ENCODE measurements at regions not wholly inside any gene's neighbourhood (a gene's known extent, or its start where the extent isn't known, plus 50 kb on each side); places are given as distances from the start of the nearest gene placed in this dataset.
A peak's percentile ranks its signal among the peaks of the same experiment; 100 is the strongest.

GRCh38 chr10:88060762-88061161 lies 197.3 kb downstream of the PTEN start:
- no peak for DNase-seq (ENCODE audit: low spot score)

GRCh38 chr10:88062385-88062784 lies 199.0 kb downstream of the PTEN start:
- no peak for DNase-seq (ENCODE audit: low spot score)

GRCh38 chr10:88062798-88063472 lies 199.5 kb downstream of the PTEN start:
- no peak for DNase-seq (ENCODE audit: low spot score)

GRCh38 chr10:88063861-88064557 lies 200.6 kb downstream of the PTEN start:
- no peak for DNase-seq (ENCODE audit: low spot score)

- no peak for DNase-seq (ENCODE audit: low spot score)
Measured at GRCh38 chr10:88064608-88065382, 201.4 kb downstream of the PTEN start.

GRCh38 chr10:88065383-88066049 lies 202.1 kb downstream of the PTEN start:
- no peak for DNase-seq (ENCODE audit: low spot score)

GRCh38 chr10:88066319-88066718 lies 202.9 kb downstream of the PTEN start:
- DNase-seq (ENCODE audit: low spot score): no peak

GRCh38 chr10:88066876-88067275 lies 203.5 kb downstream of the PTEN start:
- DNase-seq (ENCODE audit: low spot score): no peak

GRCh38 chr10:88067737-88068136 lies 204.3 kb downstream of the PTEN start:
- DNase-seq (ENCODE audit: low spot score): no peak

- DNase-seq (ENCODE audit: low spot score): no peak
Measured at GRCh38 chr10:88069338-88069737, 205.9 kb downstream of the PTEN start.

- no peak for DNase-seq (ENCODE audit: low spot score)
Measured at GRCh38 chr10:88070080-88070880, 206.9 kb downstream of the PTEN start.

GRCh38 chr10:88071879-88072278 lies 208.5 kb downstream of the PTEN start:
- DNase-seq (ENCODE audit: low spot score): no peak

- DNase-seq (ENCODE audit: low spot score): no peak
Measured at GRCh38 chr10:88073682-88074081, 210.3 kb downstream of the PTEN start.

- DNase-seq (ENCODE audit: low spot score): no peak
Measured at GRCh38 chr10:88074971-88075370, 211.5 kb downstream of the PTEN start.

- DNase-seq (ENCODE audit: low spot score): no peak
Measured at GRCh38 chr10:88076027-88076880, 212.8 kb downstream of the PTEN start.

- DNase-seq (ENCODE audit: low spot score): no peak
Measured at GRCh38 chr10:88077977-88078376, 214.6 kb downstream of the PTEN start.

GRCh38 chr10:88080213-88080612 lies 216.8 kb downstream of the PTEN start:
- peak; percentile 31 for DNase-seq (ENCODE audit: low spot score)

- DNase-seq (ENCODE audit: low spot score): no peak
Measured at GRCh38 chr10:88081457-88082054, 218.1 kb downstream of the PTEN start.

GRCh38 chr10:88082391-88082790 lies 219.0 kb downstream of the PTEN start:
- DNase-seq (ENCODE audit: low spot score): no peak

Data from HuH-7.5 (cell line).